ENCODE measurements at regions not wholly inside any gene's neighbourhood (a gene's known extent, or its start where the extent isn't known, plus 50 kb on each side); places are given as distances from the start of the nearest gene placed in this dataset.

GRCh38 chrX:23509256-23509655, 158.0 kb upstream of the PRDX4 start:
- Histone ChIP-seq H3K36me3 (no peaks in the 10 kb centered on the region), H4K20me1 (ENCODE audit: low read depth) (no peaks in the 10 kb centered on the region), H3K9me3 (ENCODE audit: low read depth) (no peaks in the 10 kb centered on the region), H3K4me3 (no peak overlapping the region), H3K4me1 (peaks cover 29% of the 10 kb centered on the region), H3K27me3 (no peaks in the 10 kb centered on the region), H3K79me2 (ENCODE audit: low read depth) (no peaks in the 10 kb centered on the region), H3F3A (ENCODE audit: low read depth) (peaks cover 13% of the 10 kb centered on the region), H2AFZ (replicated peaks) (no peak overlapping the region), H3K9ac (no peak overlapping the region), H3K27ac (no peak overlapping the region), H3K4me2 (no peak overlapping the region)
- Mint-ChIP-seq H3K27me3 (ENCODE audit: insufficient read depth, low read depth) (no peaks in the 10 kb centered on the region), H3K27ac (no peak overlapping the region), H3K9me3 (peaks cover 2% of the 10 kb centered on the region), H3K4me3 (no peak overlapping the region), H3K4me1 (peaks cover 24% of the 10 kb centered on the region), H3K36me3 (no peaks in the 10 kb centered on the region)
- DNase-seq (ENCODE audit: low spot score), result no peak
- TF ChIP-seq EZH2phosphoT487 (IDR thresholded peaks at IDR 0.05) (no peak), EZH2 (IDR thresholded peaks at IDR 0.05) (no peak)
- TF ChIP-seq, protein P1, sequence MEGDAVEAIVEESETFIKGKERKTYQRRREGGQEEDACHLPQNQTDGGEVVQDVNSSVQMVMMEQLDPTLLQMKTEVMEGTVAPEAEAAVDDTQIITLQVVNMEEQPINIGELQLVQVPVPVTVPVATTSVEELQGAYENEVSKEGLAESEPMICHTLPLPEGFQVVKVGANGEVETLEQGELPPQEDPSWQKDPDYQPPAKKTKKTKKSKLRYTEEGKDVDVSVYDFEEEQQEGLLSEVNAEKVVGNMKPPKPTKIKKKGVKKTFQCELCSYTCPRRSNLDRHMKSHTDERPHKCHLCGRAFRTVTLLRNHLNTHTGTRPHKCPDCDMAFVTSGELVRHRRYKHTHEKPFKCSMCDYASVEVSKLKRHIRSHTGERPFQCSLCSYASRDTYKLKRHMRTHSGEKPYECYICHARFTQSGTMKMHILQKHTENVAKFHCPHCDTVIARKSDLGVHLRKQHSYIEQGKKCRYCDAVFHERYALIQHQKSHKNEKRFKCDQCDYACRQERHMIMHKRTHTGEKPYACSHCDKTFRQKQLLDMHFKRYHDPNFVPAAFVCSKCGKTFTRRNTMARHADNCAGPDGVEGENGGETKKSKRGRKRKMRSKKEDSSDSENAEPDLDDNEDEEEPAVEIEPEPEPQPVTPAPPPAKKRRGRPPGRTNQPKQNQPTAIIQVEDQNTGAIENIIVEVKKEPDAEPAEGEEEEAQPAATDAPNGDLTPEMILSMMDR (IDR thresholded peaks at IDR 0.05), result no peak

DNA sequence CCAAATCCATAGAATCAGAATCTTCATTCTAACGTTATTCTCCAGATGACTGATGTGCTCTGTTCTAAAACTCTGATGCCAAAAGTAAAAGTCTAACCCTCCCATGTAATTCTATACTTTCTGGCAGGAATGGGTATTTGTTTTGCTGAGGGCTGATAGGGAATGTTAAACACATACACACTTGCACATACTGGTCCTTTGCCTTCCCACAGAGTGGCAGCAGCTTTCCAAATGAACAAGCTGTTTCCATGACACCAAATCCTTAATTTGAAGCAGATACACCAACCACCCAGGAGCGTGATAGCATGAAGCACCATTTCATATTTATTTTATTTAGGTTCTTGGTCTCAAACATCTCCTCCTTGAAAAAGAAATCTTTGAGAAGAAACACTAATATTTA, 155.5 kb upstream of the PRDX4 start:
- Mint-ChIP-seq H3K9me3 (peaks cover 2% of the 10 kb centered on the region), H3K27ac (no peak overlapping the region), H3K36me3 (no peaks in the 10 kb centered on the region), H3K4me1 (peaks cover 17% of the 10 kb centered on the region), H3K27me3 (ENCODE audit: insufficient read depth, low read depth) (no peaks in the 10 kb centered on the region), H3K4me3 (no peak overlapping the region)
- DNase-seq (ENCODE audit: low spot score), result no peak
- H3K4me2 ChIP-seq, result no peak overlapping the region
- no peak for TF ChIP-seq EZH2phosphoT487 (IDR thresholded peaks at IDR 0.05)
- TF ChIP-seq, protein P1 (IDR thresholded peaks at IDR 0.05), result no peak
- TF ChIP-seq EZH2 (IDR thresholded peaks at IDR 0.05), result no peak
- H3K27me3 ChIP-seq, result no peaks in the 10 kb centered on the region
- H3K4me3 ChIP-seq, result no peak overlapping the region
- no peaks in the 10 kb centered on the region for H4K20me1 ChIP-seq (ENCODE audit: low read depth)
- no peaks in the 10 kb centered on the region for H3K9me3 ChIP-seq (ENCODE audit: low read depth)
- H2AFZ ChIP-seq (replicated peaks), result no peak overlapping the region
- no peaks in the 10 kb centered on the region for H3F3A ChIP-seq (ENCODE audit: low read depth)
- H3K36me3 ChIP-seq, result no peaks in the 10 kb centered on the region
- no peak overlapping the region for H3K27ac ChIP-seq
- no peak overlapping the region for H3K9ac ChIP-seq
- peaks cover 12% of the 10 kb centered on the region for H3K4me1 ChIP-seq
- H3K79me2 ChIP-seq (ENCODE audit: low read depth), result no peaks in the 10 kb centered on the region

- H4K20me1 ChIP-seq (ENCODE audit: low read depth), result no peaks in the 10 kb centered on the region
- H3K4me1 ChIP-seq, result peaks cover 11% of the 10 kb centered on the region
- H2AFZ ChIP-seq (replicated peaks), result no peak overlapping the region
- H3K27me3 Mint-ChIP-seq (ENCODE audit: insufficient read depth, low read depth), result no peaks in the 10 kb centered on the region
- H3K4me2 ChIP-seq, result no peak overlapping the region
- H3K9me3 ChIP-seq (ENCODE audit: low read depth), result no peaks in the 10 kb centered on the region
- no peak overlapping the region for H3K27ac Mint-ChIP-seq
- H3K36me3 Mint-ChIP-seq, result no peaks in the 10 kb centered on the region
- no peaks in the 10 kb centered on the region for H3F3A ChIP-seq (ENCODE audit: low read depth)
- H3K79me2 ChIP-seq (ENCODE audit: low read depth), result no peaks in the 10 kb centered on the region
- no peak overlapping the region for H3K4me3 Mint-ChIP-seq
- H3K4me1 Mint-ChIP-seq, result peaks cover 17% of the 10 kb centered on the region
- TF ChIP-seq EZH2 (IDR thresholded peaks at IDR 0.05) (no peak), EZH2phosphoT487 (IDR thresholded peaks at IDR 0.05) (no peak)
- TF ChIP-seq, protein P1 (IDR thresholded peaks at IDR 0.05), result no peak
- H3K4me3 ChIP-seq, result no peak overlapping the region
- no peaks in the 10 kb centered on the region for H3K36me3 ChIP-seq
- DNase-seq (ENCODE audit: low spot score), result peak; percentile 11
- H3K27ac ChIP-seq, result no peak overlapping the region
- no peaks in the 10 kb centered on the region for H3K27me3 ChIP-seq
- H3K9me3 Mint-ChIP-seq, result peaks cover 2% of the 10 kb centered on the region
- H3K9ac ChIP-seq, result no peak overlapping the region
Measured at GRCh38 chrX:23513121-23513520, 154.2 kb upstream of the PRDX4 start.

Measured in neural progenitor cell (in vitro differentiated cells).